ENCODE measurements at regions not wholly inside any gene's neighbourhood (a gene's known extent, or its start where the extent isn't known, plus 50 kb on each side); places are given as distances from the start of the nearest gene placed in this dataset.

GRCh38 chr2:152835674-152836073 lies 117.3 kb downstream of the ARL6IP6 start:
- no peak for TF ChIP-seq CTCF (IDR thresholded peaks at IDR 0.05)
- no peak for TF ChIP-seq POLR2A (IDR thresholded peaks at IDR 0.05)
